HepG2 (cell line): ENCODE measurements at regions not wholly inside any gene's neighbourhood (a gene's known extent, or its start where the extent isn't known, plus 50 kb on each side); places are given as distances from the start of the nearest gene placed in this dataset.
A peak's percentile ranks its signal among the peaks of the same experiment; 100 is the strongest.

Experiments used
- ELF1 ChIP-seq: sonication (generic); formaldehyde crosslinking; IDR thresholded peaks from 2 replicates; pipeline ENCODE4 v1.4.0; 2020; ENCODE audit warnings: missing genetic modification reagents
- FOXP1 ChIP-seq, 2 experiments: fragments of 450-650 bp in 1 of 2; IDR thresholded peaks; 2 replicates each; pipeline ENCODE4 v1.6.1; 2017 to 2018; ENCODE audit warnings: antibody characterized with exemption in 1 of 2
- HHEX ChIP-seq: IDR thresholded peaks from 2 replicates; pipeline ENCODE4 v1.6.1; 2016; ENCODE audit warnings: control low read depth
- ISX ChIP-seq: sonication (generic); formaldehyde crosslinking; conservative IDR thresholded peaks from 2 replicates; pipeline ENCODE4 v1.5.0; 2020; ENCODE audit warnings: missing genetic modification reagents
- KAT8 ChIP-seq: IDR thresholded peaks from 2 replicates; pipeline ENCODE4 v1.6.1; 2016; ENCODE audit warnings: missing genetic modification reagents, missing compliant biosample characterization
- KDM6A ChIP-seq: IDR thresholded peaks from 2 replicates; pipeline ENCODE4 v1.6.1; 2016; ENCODE audit warnings: low read depth
- KMT2B ChIP-seq: IDR thresholded peaks from 2 replicates; pipeline ENCODE4 v1.6.1; 2016; ENCODE audit warnings: missing genetic modification reagents, missing compliant biosample characterization
- NAIF1 ChIP-seq: sonication (generic); formaldehyde crosslinking; IDR thresholded peaks from 2 replicates; pipeline ENCODE4 v1.5.0; 2020; ENCODE audit warnings: mild to moderate bottlenecking, missing genetic modification reagents, borderline replicate concordance
- NFATC3 ChIP-seq: sonication (generic); formaldehyde crosslinking; IDR thresholded peaks from 2 replicates; pipeline ENCODE4 v1.5.1; 2020; ENCODE audit warnings: mild to moderate bottlenecking, missing genetic modification reagents
- PHB2 ChIP-seq: fragments of 450-650 bp; IDR thresholded peaks from 2 replicates; pipeline ENCODE4 v1.6.1; 2018; ENCODE audit not compliant: partially characterized antibody
- PHF8 ChIP-seq: sonication (generic); formaldehyde crosslinking; IDR thresholded peaks from 2 replicates; pipeline ENCODE4 v1.5.0; 2020; ENCODE audit warnings: missing genetic modification reagents
- PITX1 ChIP-seq: sonication (generic); formaldehyde crosslinking; IDR thresholded peaks from 2 replicates; pipeline ENCODE4 v1.5.1; 2020; ENCODE audit warnings: mild to moderate bottlenecking, missing genetic modification reagents
- RARG ChIP-seq: sonication (generic); formaldehyde crosslinking; IDR thresholded peaks from 2 replicates; pipeline ENCODE4 v1.4.0; 2020; ENCODE audit warnings: low read depth, mild to moderate bottlenecking, missing genetic modification reagents
- SMARCE1 ChIP-seq: fragments of 450-650 bp; IDR thresholded peaks from 2 replicates; pipeline ENCODE4 v1.6.1; 2017; ENCODE audit warnings: borderline replicate concordance
- SP1 ChIP-seq, 2 experiments: fragments of 450-650 bp in 1 of 2; sonication (generic) in 1 of 2; formaldehyde crosslinking in 1 of 2; IDR thresholded peaks; 2 replicates each; pipeline versions ENCODE4 v1.4.0 to v1.6.1; 2016 to 2020; ENCODE audit warnings: missing genetic modification reagents in 1 of 2
- TEAD2 ChIP-seq: sonication (generic); formaldehyde crosslinking; IDR thresholded peaks from 2 replicates; pipeline ENCODE4 v1.9.0; 2021; ENCODE audit warnings: missing genetic modification reagents
- TGIF2 ChIP-seq: IDR thresholded peaks from 2 replicates; pipeline ENCODE4 v1.6.1; 2016; ENCODE audit warnings: control low read depth, missing compliant biosample characterization
- THYN1 ChIP-seq: sonication (generic); formaldehyde crosslinking; IDR thresholded peaks from 2 replicates; pipeline ENCODE4 v1.8.1; 2023; ENCODE audit warnings: low read depth, mild to moderate bottlenecking, moderate library complexity, missing genetic modification reagents, borderline replicate concordance
- TSC22D2 ChIP-seq: sonication (generic); formaldehyde crosslinking; IDR thresholded peaks from 2 replicates; pipeline ENCODE4 v1.5.1; 2020; ENCODE audit warnings: missing genetic modification reagents, mild to moderate bottlenecking, borderline replicate concordance
- ZBTB33 ChIP-seq: sonication (generic); formaldehyde crosslinking; IDR thresholded peaks from 2 replicates; pipeline ENCODE4 v1.4.0; 2020; ENCODE audit warnings: missing genetic modification reagents
- ZBTB42 ChIP-seq: sonication (generic); formaldehyde crosslinking; IDR thresholded peaks from 2 replicates; pipeline ENCODE4 v1.5.0; 2020; ENCODE audit warnings: mild to moderate bottlenecking, missing genetic modification reagents
- ZC3H13 ChIP-seq: sonication (generic); formaldehyde crosslinking; IDR thresholded peaks from 2 replicates; pipeline ENCODE4 v1.8.1; 2023; ENCODE audit warnings: mild to moderate bottlenecking, missing genetic modification reagents, moderate library complexity
- ZMYM4 ChIP-seq: sonication (generic); formaldehyde crosslinking; IDR thresholded peaks from 2 replicates; pipeline ENCODE4 v1.8.1; 2023; ENCODE audit warnings: mild to moderate bottlenecking, missing genetic modification reagents
- ZNF101 ChIP-seq: sonication (generic); formaldehyde crosslinking; IDR thresholded peaks from 2 replicates; pipeline ENCODE4 v1.4.0; 2020; ENCODE audit warnings: mild to moderate bottlenecking, low read depth, missing genetic modification reagents, borderline replicate concordance
- ZNF331 ChIP-seq: sonication (generic); formaldehyde crosslinking; IDR thresholded peaks from 2 replicates; pipeline ENCODE4 v1.4.0; 2020; ENCODE audit warnings: missing genetic modification reagents
- ZNF550 ChIP-seq: sonication (generic); formaldehyde crosslinking; IDR thresholded peaks from 2 replicates; pipeline ENCODE4 v1.4.0; 2020; ENCODE audit warnings: mild to moderate bottlenecking, missing genetic modification reagents, borderline replicate concordance
- ZNF576 ChIP-seq: sonication (generic); formaldehyde crosslinking; IDR thresholded peaks from 2 replicates; pipeline ENCODE4 v1.4.0; 2020; ENCODE audit warnings: mild to moderate bottlenecking, missing genetic modification reagents
- ZNF619 ChIP-seq: sonication (generic); formaldehyde crosslinking; IDR thresholded peaks from 2 replicates; pipeline ENCODE4 v1.4.0; 2020; ENCODE audit warnings: mild to moderate bottlenecking, missing genetic modification reagents
- ZNF781 ChIP-seq: sonication (generic); formaldehyde crosslinking; IDR thresholded peaks from 2 replicates; pipeline ENCODE4 v1.5.1; 2020; ENCODE audit warnings: borderline replicate concordance, mild to moderate bottlenecking, missing genetic modification reagents; ENCODE audit errors: not compliant biosample characterization
- ZSCAN31 ChIP-seq: sonication (generic); formaldehyde crosslinking; IDR thresholded peaks from 2 replicates; pipeline ENCODE4 v1.5.0; 2020; ENCODE audit warnings: low read depth, mild to moderate bottlenecking, missing genetic modification reagents
- TF ChIP-seq, protein P1 (sequence below): sonication (generic); formaldehyde crosslinking; IDR thresholded peaks from 2 replicates; pipeline ENCODE4 v1.4.0; 2020; ENCODE audit warnings: missing genetic modification reagents, borderline replicate concordance

DNA sequence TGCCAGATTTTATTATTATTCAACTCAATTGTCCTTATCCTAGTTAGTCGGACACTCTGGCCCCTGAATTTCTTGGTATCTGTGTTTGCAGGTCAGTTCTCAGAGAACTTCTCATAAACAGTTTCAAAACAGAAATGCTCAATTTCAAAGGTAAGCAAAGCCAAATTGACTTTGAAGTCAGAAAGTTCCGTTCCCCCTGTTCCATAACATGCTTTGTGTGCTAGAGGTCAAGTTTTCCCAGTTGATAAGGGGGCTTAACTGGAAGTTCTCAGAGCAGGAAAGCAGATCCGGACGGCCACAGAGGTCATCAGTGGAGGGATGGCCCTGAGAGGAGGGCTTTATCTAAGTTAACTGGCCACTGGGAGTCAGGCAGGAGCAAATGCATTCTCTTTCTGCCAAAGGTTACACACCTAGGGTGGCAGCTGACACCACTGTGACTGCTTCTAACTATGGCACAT, 417.2 kb downstream of the COG6 start (continued):
- TF ChIP-seq PHF8 (CRISPR knock-in tag) (no peak), PITX1 (CRISPR knock-in tag) (peak; percentile 99), ISX (CRISPR knock-in tag) (no peak), SMARCE1 (no peak), ZC3H13 (CRISPR knock-in tag) (no peak), KMT2B (CRISPR knock-in tag) (0 out of 2 replicates have a peak, but pooled peaks have one; percentile 46), RARG (CRISPR knock-in tag) (no peak), NFATC3 (CRISPR knock-in tag) (no peak), ZBTB42 (no peak), ZBTB33 (CRISPR knock-in tag) (no peak), ZSCAN31 (CRISPR knock-in tag) (peak; percentile 23; the same call in 1 of the 2 replicates), PHB2 (no peak), ZMYM4 (CRISPR knock-in tag) (peak; percentile 91), SP1 (IDR thresholded peaks at IDR 0.05) (no peak), SP1 (CRISPR knock-in tag; IDR thresholded peaks at IDR 0.05) (no peak), TEAD2 (CRISPR knock-in tag) (no peak), ZNF101 (CRISPR knock-in tag) (no peak), ZNF781 (CRISPR knock-in tag) (no peak), KDM6A (CRISPR knock-in tag) (peak; percentile 71; the same call in 1 of the 2 replicates), ELF1 (peak; percentile 49), TGIF2 (CRISPR knock-in tag) (no peak), ZNF550 (no peak), FOXP1 (IDR thresholded peaks at IDR 0.05) (no peak), FOXP1 (CRISPR knock-in tag; IDR thresholded peaks at IDR 0.05) (peak; percentile 89), TSC22D2 (CRISPR knock-in tag) (no peak), KAT8 (CRISPR knock-in tag) (peak; percentile 57), ZNF331 (CRISPR knock-in tag) (peak; percentile 78; the same call in 1 of the 2 replicates), HHEX (CRISPR knock-in tag) (peak; percentile 61; the same call in 1 of the 2 replicates), THYN1 (CRISPR knock-in tag) (no peak), ZNF576 (CRISPR knock-in tag) (no peak), NAIF1 (CRISPR knock-in tag) (no peak), ZNF619 (no peak)
- TF ChIP-seq, protein P1, sequence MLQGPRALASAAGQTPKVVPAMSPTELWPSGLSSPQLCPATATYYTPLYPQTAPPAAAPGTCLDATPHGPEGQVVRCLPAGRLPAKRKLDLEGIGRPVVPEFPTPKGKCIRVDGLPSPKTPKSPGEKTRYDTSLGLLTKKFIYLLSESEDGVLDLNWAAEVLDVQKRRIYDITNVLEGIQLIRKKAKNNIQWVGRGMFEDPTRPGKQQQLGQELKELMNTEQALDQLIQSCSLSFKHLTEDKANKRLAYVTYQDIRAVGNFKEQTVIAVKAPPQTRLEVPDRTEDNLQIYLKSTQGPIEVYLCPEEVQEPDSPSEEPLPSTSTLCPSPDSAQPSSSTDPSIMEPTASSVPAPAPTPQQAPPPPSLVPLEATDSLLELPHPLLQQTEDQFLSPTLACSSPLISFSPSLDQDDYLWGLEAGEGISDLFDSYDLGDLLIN (CRISPR knock-in tag) = 0 out of 2 replicates have a peak, but pooled peaks have one; percentile 69
